Fibroblast of lung (primary cell): ENCODE measurements at regions not wholly inside any gene's neighbourhood (a gene's known extent, or its start where the extent isn't known, plus 50 kb on each side); places are given as distances from the start of the nearest gene placed in this dataset.
"Not testable (repeated sequence)": the region's sequence is repeated elsewhere in the genome, so short reads cannot be mapped to it uniquely, and the experiment has no call there.

Experiments
- DNase-seq, 2 donors: peaks; one replicate each; pipeline versions ENCODE4 v3.0.0 to v3.0.0-alpha.2; 2010; ENCODE audit warnings: low read depth in 2 of 2
- H2AFZ ChIP-seq: 2 replicates; pipeline ENCODE4 v1.5.1; 2012; ENCODE audit warnings: low read length, control low read depth, inconsistent platforms
- H3K27ac ChIP-seq: 2 replicates; pipeline ENCODE4 v1.5.1; 2011; ENCODE audit warnings: low read length, control low read depth; ENCODE audit not compliant: insufficient read depth
- H3K27me3 ChIP-seq: 2 replicates; pipeline ENCODE4 v1.5.1; 2011; ENCODE audit warnings: mild to moderate bottlenecking, low read length; ENCODE audit not compliant: control insufficient read depth, insufficient read depth
- H3K36me3 ChIP-seq: 2 replicates; pipeline ENCODE4 v1.5.1; 2011; ENCODE audit warnings: low read length; ENCODE audit not compliant: control insufficient read depth, insufficient read depth
- H3K4me1 ChIP-seq: 2 replicates; pipeline ENCODE4 v1.5.1; 2011; ENCODE audit warnings: low read length; ENCODE audit not compliant: control insufficient read depth, insufficient read depth; ENCODE audit errors: extremely low read depth
- H3K4me2 ChIP-seq: 2 replicates; pipeline ENCODE4 v1.5.1; 2011; ENCODE audit warnings: low read length, control low read depth; ENCODE audit not compliant: insufficient read depth; ENCODE audit errors: extremely low read depth
- H3K4me3 ChIP-seq, 4 experiments: fragments of 200-600 bp in 1 of 4; sonication (generic) in 1 of 4; replicated peaks in 1 of 4; 2 replicates each; pipeline ENCODE4 v1.5.1; 2011 to 2016; ENCODE audit warnings: low read length in 4 of 4, low read depth in 3 of 4, mild to moderate bottlenecking in 3 of 4, control low read depth in 2 of 4, inconsistent platforms in 1 of 4, mixed read lengths in 1 of 4; ENCODE audit not compliant: insufficient read depth in 1 of 4; ENCODE audit errors: control extremely low read depth in 1 of 4
- H3K79me2 ChIP-seq: 2 replicates; pipeline ENCODE4 v1.5.1; 2012; ENCODE audit warnings: mild to moderate bottlenecking, low read length, inconsistent platforms; ENCODE audit not compliant: control insufficient read depth, insufficient read depth
- H3K9ac ChIP-seq: 2 replicates; pipeline ENCODE4 v1.5.1; 2011; ENCODE audit warnings: mild to moderate bottlenecking, low read length, control low read depth; ENCODE audit not compliant: insufficient read depth
- H3K9me3 ChIP-seq: 2 replicates; pipeline ENCODE4 v1.5.1; 2012; ENCODE audit warnings: low read depth, low read length; ENCODE audit not compliant: control insufficient read depth, insufficient read depth
- H4K20me1 ChIP-seq: 2 replicates; pipeline ENCODE4 v1.5.1; 2011; ENCODE audit warnings: low read length; ENCODE audit not compliant: control insufficient read depth, insufficient read depth; ENCODE audit errors: extremely low read depth
- CTCF ChIP-seq, 2 donors: IDR thresholded peaks in 1 of 2; conservative IDR thresholded peaks in 1 of 2; 1 replicate in 1 of 2; 2 replicates in 1 of 2; pipeline ENCODE4 v1.5.1; 2011 to 2012; ENCODE audit warnings: low read length in 2 of 2, control low read depth in 1 of 2, inconsistent platforms in 1 of 2, low read depth in 1 of 2, mild to moderate bottlenecking in 1 of 2
- EZH2 ChIP-seq: IDR thresholded peaks from 2 replicates; pipeline ENCODE4 v1.5.1; 2012; ENCODE audit warnings: low read length, control low read depth, mild to moderate bottlenecking; ENCODE audit errors: missing control alignments

GRCh38 chr18:70576276-70577022 is 287.6 kb downstream of the SOCS6 start:
- Histone ChIP-seq H3K4me3 (no peak overlapping the region), H3K27ac (no peak overlapping the region), H2AFZ (no peak overlapping the region), H3K79me2 (no peaks in the 10 kb centered on the region), H3K4me2 (no peak overlapping the region), H4K20me1 (no peaks in the 10 kb centered on the region), H3K36me3 (no peaks in the 10 kb centered on the region), H3K27me3 (no peaks in the 10 kb centered on the region), H3K4me1 (no peaks in the 10 kb centered on the region), H3K9ac (no peak overlapping the region), H3K9me3 (no peaks in the 10 kb centered on the region)
- TF ChIP-seq CTCF (conservative IDR thresholded peaks at IDR 0.05 in 1 of 2, IDR thresholded peaks at IDR 0.05 in 1 of 2; ENCODE audit: low read depth in 1 of 2, low read length in 2 of 2) (no peak), EZH2 (no peak)
- no peak for DNase-seq

- not testable (repeated sequence) for H4K20me1 ChIP-seq, H3K79me2 ChIP-seq, H3K9ac ChIP-seq, H3K9me3 ChIP-seq, DNase-seq, H3K27me3 ChIP-seq, H2AFZ ChIP-seq, H3K4me2 ChIP-seq, H3K27ac ChIP-seq, H3K36me3 ChIP-seq, H3K4me3 ChIP-seq, H3K4me1 ChIP-seq
Observed at GRCh38 chr18:70574951-70575350, 286.1 kb downstream of the SOCS6 start.

- H3K4me1 ChIP-seq, H3K79me2 ChIP-seq, H3K9me3 ChIP-seq, H3K4me2 ChIP-seq, H3K9ac ChIP-seq, H3K27me3 ChIP-seq, DNase-seq, H3K36me3 ChIP-seq, H3K27ac ChIP-seq, H2AFZ ChIP-seq, H3K4me3 ChIP-seq, H4K20me1 ChIP-seq: not testable (repeated sequence)
Observed at GRCh38 chr18:70569647-70570046, 280.8 kb downstream of the SOCS6 start.

- Histone ChIP-seq H3K79me2 (no peaks in the 10 kb centered on the region), H4K20me1 (no peaks in the 10 kb centered on the region), H3K4me2 (no peak overlapping the region), H3K27ac (no peak overlapping the region), H3K27me3 (no peaks in the 10 kb centered on the region), H3K9ac (no peak overlapping the region), H3K36me3 (no peaks in the 10 kb centered on the region), H3K4me3 (no peak overlapping the region), H2AFZ (no peak overlapping the region), H3K9me3 (no peaks in the 10 kb centered on the region), H3K4me1 (no peaks in the 10 kb centered on the region)
- no peak for DNase-seq
- no peak for TF ChIP-seq CTCF (conservative IDR thresholded peaks at IDR 0.05 in 1 of 2, IDR thresholded peaks at IDR 0.05 in 1 of 2; ENCODE audit: low read depth in 1 of 2, low read length in 2 of 2)
- TF ChIP-seq EZH2, result no peak
Observed at GRCh38 chr18:70559446-70559845, 270.6 kb downstream of the SOCS6 start.
